H1 (cell line): ENCODE measurements at regions not wholly inside any gene's neighbourhood (a gene's known extent, or its start where the extent isn't known, plus 50 kb on each side); places are given as distances from the start of the nearest gene placed in this dataset.

Source experiments
- CTCF ChIA-PET: fragments of 300-600 bp; sonication (Branson Sonifier 250); formaldehyde crosslinking; loops from one replicate; lab custom pipeline; 2021; ENCODE audit not compliant: partially characterized antibody; lab: Charles Lee
- POLR2A ChIA-PET: fragments of 300-600 bp; sonication (Branson Sonifier 250); formaldehyde crosslinking; loops from one replicate; lab custom pipeline; 2021; ENCODE audit warnings: inconsistent platforms; ENCODE audit not compliant: partially characterized antibody; lab: Charles Lee
- DNase-seq, 2 experiments: peaks; one replicate each; pipeline versions ENCODE4 v3.0.0 to v3.0.0-alpha.2; 2010 to 2022; ENCODE audit warnings: low spot score in 2 of 2, low read depth in 1 of 2, mixed read lengths in 1 of 2
- FAIRE-seq: peaks from 2 replicates; lab custom pipeline; 2011; peaks lifted over from hg19 to GRCh38; lab: Jason Lieb, UNC
- H2AFZ ChIP-seq: 2 replicates; pipeline ENCODE4 v1.8.1; 2012; ENCODE audit warnings: low read length, inconsistent platforms
- H2AK5ac ChIP-seq: 2 replicates; pipeline ENCODE4 v1.6.1; 2013; ENCODE audit warnings: low read depth, low read length
- H2BK120ac ChIP-seq: replicated peaks from 2 replicates; pipeline ENCODE3; 2013; ENCODE audit warnings: low read depth, low read length, inconsistent platforms
- H2BK12ac ChIP-seq: 2 replicates; pipeline ENCODE4 v1.6.1; 2013; ENCODE audit warnings: low read depth, low read length
- H2BK15ac ChIP-seq: 2 replicates; pipeline ENCODE4 v1.6.1; 2013; ENCODE audit warnings: low read length
- H2BK20ac ChIP-seq: 2 replicates; pipeline ENCODE4 v1.6.1; 2013; ENCODE audit warnings: low read length
- H2BK5ac ChIP-seq: 2 replicates; pipeline ENCODE4 v1.6.1; 2013; ENCODE audit warnings: low read depth, low read length
- H3K14ac ChIP-seq: 2 replicates; pipeline ENCODE4 v1.6.1; 2013; ENCODE audit warnings: inconsistent platforms; ENCODE audit not compliant: insufficient read length
- H3K18ac ChIP-seq: 2 replicates; pipeline ENCODE4 v1.6.1; 2013; ENCODE audit warnings: low read length; ENCODE audit errors: extremely low read depth
- H3K23ac ChIP-seq: 2 replicates; pipeline ENCODE4 v1.6.1; 2013; ENCODE audit warnings: inconsistent platforms; ENCODE audit not compliant: insufficient read length
- H3K23me2 ChIP-seq: 2 replicates; pipeline ENCODE4 v1.6.1; 2013; ENCODE audit warnings: low read depth, low read length
- H3K27ac ChIP-seq: 2 replicates; pipeline ENCODE4 v1.6.1; 2011; ENCODE audit warnings: low read depth, low read length, inconsistent platforms
- H3K27me3 ChIP-seq, 4 experiments: replicated peaks in 1 of 4; 1 replicate in 1 of 4; 2 replicates in 3 of 4; pipeline versions ENCODE4 v1.6.1 to v1.8.1; 2011 to 2013; ENCODE audit warnings: low read length in 3 of 4, mild to moderate bottlenecking in 3 of 4, inconsistent platforms in 2 of 4, mixed read lengths in 2 of 4, moderate library complexity in 1 of 4; ENCODE audit not compliant: control insufficient read depth in 3 of 4, insufficient read depth in 3 of 4; ENCODE audit errors: extremely low read depth in 1 of 4
- H3K36me3 ChIP-seq, 4 experiments: 2 replicates each; pipeline versions ENCODE4 v1.6.1 to v1.8.1; 2011 to 2013; ENCODE audit warnings: mild to moderate bottlenecking in 4 of 4, low read length in 3 of 4, moderate library complexity in 2 of 4, control low read depth in 1 of 4, inconsistent platforms in 1 of 4; ENCODE audit not compliant: insufficient read depth in 4 of 4, control insufficient read depth in 2 of 4
- H3K4ac ChIP-seq: replicated peaks from 2 replicates; pipeline ENCODE3; 2013; ENCODE audit warnings: low read length, low read depth, mixed read lengths, inconsistent platforms; ENCODE audit not compliant: insufficient read length
- H3K4me1 ChIP-seq, 4 experiments: replicated peaks in 1 of 4; 1 replicate in 1 of 4; 2 replicates in 3 of 4; pipeline versions ENCODE4 v1.6.1 to v1.8.1; 2011 to 2013; ENCODE audit warnings: low read length in 3 of 4, inconsistent platforms in 2 of 4, mixed read lengths in 1 of 4; ENCODE audit not compliant: insufficient read depth in 4 of 4, control insufficient read depth in 3 of 4
- H3K4me2 ChIP-seq, 2 experiments: 2 replicates each; pipeline versions ENCODE4 v1.6.1 to v1.8.1; 2011 to 2013; ENCODE audit warnings: low read depth in 2 of 2, low read length in 2 of 2, control low read depth in 1 of 2, inconsistent platforms in 1 of 2, mild to moderate bottlenecking in 1 of 2; ENCODE audit not compliant: insufficient read depth in 1 of 2
- H3K4me3 ChIP-seq, 4 experiments: fragments of 200-600, 300-600 bp in 1 of 4; sonication (generic), shearing (Covaris generic), sonication (Bioruptor Twin) in 1 of 4; 2 replicates each; pipeline versions ENCODE4 v1.5.1 to v1.8.1; 2011 to 2016; ENCODE audit warnings: low read length in 4 of 4, low read depth in 3 of 4, control low read depth in 2 of 4, inconsistent platforms in 2 of 4, mild to moderate bottlenecking in 2 of 4, mixed read lengths in 1 of 4, moderate library complexity in 1 of 4; ENCODE audit not compliant: insufficient read depth in 2 of 4; ENCODE audit errors: extremely low read depth in 1 of 4
- H3K56ac ChIP-seq: replicated peaks from 2 replicates; pipeline ENCODE3; 2013; ENCODE audit warnings: low read depth, mild to moderate bottlenecking, mixed read lengths, low read length, inconsistent platforms; ENCODE audit not compliant: insufficient read length
- H3K79me1 ChIP-seq: 2 replicates; pipeline ENCODE4 v1.6.1; 2013; ENCODE audit warnings: low read depth, low read length, control low read depth
- H3K79me2 ChIP-seq, 2 experiments: 2 replicates each; pipeline versions ENCODE4 v1.6.1 to v1.8.1; 2012 to 2013; ENCODE audit warnings: low read length in 2 of 2, mild to moderate bottlenecking in 2 of 2, inconsistent platforms in 1 of 2; ENCODE audit not compliant: insufficient read depth in 2 of 2, control insufficient read depth in 1 of 2
- H3K9ac ChIP-seq, 4 experiments: replicated peaks in 1 of 4; 1 replicate in 1 of 4; 2 replicates in 3 of 4; pipeline versions ENCODE4 v1.6.1 to v1.8.1; 2011 to 2013; ENCODE audit warnings: low read depth in 3 of 4, low read length in 3 of 4, control low read depth in 2 of 4, mild to moderate bottlenecking in 2 of 4, moderate library complexity in 2 of 4, inconsistent platforms in 1 of 4; ENCODE audit errors: extremely low read depth in 1 of 4
- H3K9me3 ChIP-seq, 2 experiments: 2 replicates each; pipeline versions ENCODE4 v1.6.1 to v1.8.1; 2012 to 2013; ENCODE audit warnings: mild to moderate bottlenecking in 2 of 2, moderate library complexity in 2 of 2, control low read depth in 1 of 2, inconsistent platforms in 1 of 2, low read depth in 1 of 2, low read length in 1 of 2, mixed read lengths in 1 of 2; ENCODE audit not compliant: insufficient read depth in 2 of 2
- H4K20me1 ChIP-seq, 2 experiments: replicated peaks in 1 of 2; 2 replicates each; pipeline versions ENCODE3 to v1.8.1; 2011 to 2013; ENCODE audit warnings: inconsistent platforms in 2 of 2, low read length in 2 of 2, mild to moderate bottlenecking in 1 of 2; ENCODE audit not compliant: insufficient read depth in 2 of 2, control insufficient read depth in 1 of 2
- H4K5ac ChIP-seq: 2 replicates; pipeline ENCODE4 v1.6.1; 2013; ENCODE audit warnings: low read length, low read depth, mixed read lengths, inconsistent platforms; ENCODE audit not compliant: insufficient read length
- H4K8ac ChIP-seq: 2 replicates; pipeline ENCODE4 v1.8.0; 2013; ENCODE audit warnings: mild to moderate bottlenecking, moderate library complexity, low read length, inconsistent platforms; ENCODE audit not compliant: insufficient read depth; ENCODE audit errors: extremely low read depth
- H4K91ac ChIP-seq: replicated peaks from 2 replicates; pipeline ENCODE3; 2013; ENCODE audit warnings: low read length, mixed read lengths, inconsistent platforms; ENCODE audit not compliant: insufficient read length
- BACH1 ChIP-seq: IDR thresholded peaks from 2 replicates; pipeline ENCODE4 v1.6.1; 2012; ENCODE audit warnings: low read length, improper control_type of control experiment
- CHD1 ChIP-seq: IDR thresholded peaks from 2 replicates; pipeline ENCODE4 v1.6.1; 2012; ENCODE audit warnings: low read depth, low read length, improper control_type of control experiment
- CHD2 ChIP-seq: IDR thresholded peaks from 2 replicates; pipeline ENCODE4 v1.6.1; 2012; ENCODE audit warnings: low read length, improper control_type of control experiment
- KDM1A ChIP-seq: fragments of 200-600, 300-600 bp; sonication (generic); IDR thresholded peaks from 2 replicates; pipeline ENCODE4 v1.7.1; 2016; ENCODE audit warnings: mild to moderate bottlenecking, low read length, borderline replicate concordance
- POLR2AphosphoS5 ChIP-seq: IDR thresholded peaks from 2 replicates; pipeline ENCODE4 v1.6.1; 2011; ENCODE audit warnings: low read depth, low read length
- POU5F1 ChIP-seq: IDR thresholded peaks from 2 replicates; pipeline ENCODE4 v1.6.1; 2011; ENCODE audit warnings: low read depth, mild to moderate bottlenecking, low read length, moderate library complexity
- RFX5 ChIP-seq: IDR thresholded peaks from 2 replicates; pipeline ENCODE4 v1.6.1; 2011; ENCODE audit warnings: low read depth, low read length, improper control_type of control experiment, borderline replicate concordance
- SIN3A ChIP-seq, 2 experiments: IDR thresholded peaks in 1 of 2; conservative IDR thresholded peaks in 1 of 2; 2 replicates each; pipeline ENCODE4 v1.6.1; 2011 to 2012; ENCODE audit warnings: low read length in 2 of 2, improper control_type of control experiment in 1 of 2, low read depth in 1 of 2, mild to moderate bottlenecking in 1 of 2
- SP4 ChIP-seq: IDR thresholded peaks from 2 replicates; pipeline ENCODE4 v1.6.1; 2012; ENCODE audit warnings: low read length, inconsistent platforms
- TAF7 ChIP-seq: optimal IDR thresholded peaks from 2 replicates; pipeline ENCODE3; 2011; ENCODE audit warnings: low read depth, mild to moderate bottlenecking, inconsistent platforms, low read length, moderate library complexity, borderline replicate concordance
- WGBS, 2 experiments: shearing (Covaris generic) in 1 of 2; methylation state at CpG; one replicate each; pipeline versions ENCODE4 v1.1.6 to v1.1.7; 2013 to 2015; ENCODE audit warnings: low lambda C conversion rate in 2 of 2, mixed read lengths in 2 of 2, inconsistent platforms in 1 of 2, low coverage in 1 of 2, missing lambda C conversion rate in 1 of 2; ENCODE audit not compliant: insufficient replicate concordance in 2 of 2, insufficient coverage in 1 of 2, insufficient read length in 1 of 2; ENCODE audit errors: extremely low coverage in 1 of 2, missing lambda C conversion rate in 1 of 2; 5-methylcytosine and 5-hydroxymethylcytosine counted together
- TF ChIP-seq, protein P1 (sequence below), 3 experiments: IDR thresholded peaks; 1 replicate in 2 of 3; 2 replicates in 1 of 3; pipeline versions ENCODE4 v1.5.1 to v1.6.1; 2011; ENCODE audit warnings: low read length in 3 of 3, mild to moderate bottlenecking in 3 of 3, inconsistent platforms in 2 of 3, low read depth in 1 of 3, moderate library complexity in 1 of 3; ENCODE audit not compliant: insufficient read depth in 1 of 3; ENCODE audit errors: control extremely low read depth in 1 of 3

DNA sequence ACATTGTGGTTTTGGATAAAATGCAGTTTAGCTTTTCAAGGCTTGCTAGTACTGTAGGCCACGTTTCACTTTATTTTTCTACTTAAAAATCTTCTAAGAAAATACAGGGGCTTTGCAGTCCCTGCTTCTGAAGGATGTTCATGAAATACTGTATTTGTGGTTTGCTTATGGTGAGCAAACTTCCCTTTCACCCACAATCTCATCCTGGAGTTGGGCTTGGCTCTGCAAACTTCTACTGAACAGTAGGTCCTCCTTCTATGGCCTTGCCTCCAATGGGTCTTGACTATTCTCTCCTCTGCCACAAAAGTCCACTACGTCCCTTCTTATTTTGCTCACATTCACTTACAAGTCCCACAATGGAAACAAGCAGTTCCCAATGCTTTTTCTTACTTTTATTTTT lies 502.7 kb upstream of the KLF4 start:
- H2BK20ac ChIP-seq = no peak overlapping the region
- no peak overlapping the region for H2BK120ac ChIP-seq
- POLR2A ChIA-PET = no interaction called here
- H3K14ac ChIP-seq = no peak overlapping the region
- H3K23ac ChIP-seq = no peak overlapping the region
- FAIRE-seq = no peak
- no peaks in the 10 kb centered on the region for H3K23me2 ChIP-seq
- WGBS, 2 experiments = 95% methylated on average over 2 of the region's 2 CpGs; no CpG with 5 or more reads in 1 of the 2 experiments
- DNase-seq = no peak
- no peaks in the 10 kb centered on the region for H3K27me3 ChIP-seq
- no peak overlapping the region for H3K4ac ChIP-seq
- H3K79me1 ChIP-seq = no peaks in the 10 kb centered on the region
- H4K5ac ChIP-seq = no peak overlapping the region
- H3K36me3 ChIP-seq = no peaks in the 10 kb centered on the region
- no peak overlapping the region for H2BK12ac ChIP-seq
- no peak overlapping the region for H2AFZ ChIP-seq
- H4K91ac ChIP-seq = no peak overlapping the region
- no peak overlapping the region for H3K4me3 ChIP-seq
- no peak overlapping the region for H3K4me2 ChIP-seq
- CTCF ChIA-PET = no interaction called here
- no peaks in the 10 kb centered on the region for H3K9me3 ChIP-seq
- H3K4me1 ChIP-seq = no peaks in the 10 kb centered on the region
- no peak for TF ChIP-seq TAF7
- no peak for TF ChIP-seq SIN3A (conservative IDR thresholded peaks at IDR 0.05 in 1 of 2, IDR thresholded peaks at IDR 0.05 in 1 of 2; ENCODE audit: low read depth in 1 of 2, low read length in 2 of 2)
- no peak for TF ChIP-seq SP4
- TF ChIP-seq, protein P1, sequence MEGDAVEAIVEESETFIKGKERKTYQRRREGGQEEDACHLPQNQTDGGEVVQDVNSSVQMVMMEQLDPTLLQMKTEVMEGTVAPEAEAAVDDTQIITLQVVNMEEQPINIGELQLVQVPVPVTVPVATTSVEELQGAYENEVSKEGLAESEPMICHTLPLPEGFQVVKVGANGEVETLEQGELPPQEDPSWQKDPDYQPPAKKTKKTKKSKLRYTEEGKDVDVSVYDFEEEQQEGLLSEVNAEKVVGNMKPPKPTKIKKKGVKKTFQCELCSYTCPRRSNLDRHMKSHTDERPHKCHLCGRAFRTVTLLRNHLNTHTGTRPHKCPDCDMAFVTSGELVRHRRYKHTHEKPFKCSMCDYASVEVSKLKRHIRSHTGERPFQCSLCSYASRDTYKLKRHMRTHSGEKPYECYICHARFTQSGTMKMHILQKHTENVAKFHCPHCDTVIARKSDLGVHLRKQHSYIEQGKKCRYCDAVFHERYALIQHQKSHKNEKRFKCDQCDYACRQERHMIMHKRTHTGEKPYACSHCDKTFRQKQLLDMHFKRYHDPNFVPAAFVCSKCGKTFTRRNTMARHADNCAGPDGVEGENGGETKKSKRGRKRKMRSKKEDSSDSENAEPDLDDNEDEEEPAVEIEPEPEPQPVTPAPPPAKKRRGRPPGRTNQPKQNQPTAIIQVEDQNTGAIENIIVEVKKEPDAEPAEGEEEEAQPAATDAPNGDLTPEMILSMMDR (IDR thresholded peaks at IDR 0.05; ENCODE audit: control extremely low read depth in 1 of 3, insufficient read depth in 1 of 3, low read depth in 1 of 3, low read length in 3 of 3) = no peak
- no peak for TF ChIP-seq CHD2
- TF ChIP-seq POU5F1 = no peak
- no peak for TF ChIP-seq KDM1A
- no peak for TF ChIP-seq POLR2AphosphoS5
- TF ChIP-seq BACH1 = no peak
- no peak for TF ChIP-seq CHD1
- TF ChIP-seq RFX5 = no peak
- H3K9ac ChIP-seq = no peak overlapping the region
- H3K27ac ChIP-seq = no peak overlapping the region
- H4K8ac ChIP-seq = no peak overlapping the region
- no peak overlapping the region for H2BK15ac ChIP-seq
- no peak overlapping the region for H3K56ac ChIP-seq
- H2AK5ac ChIP-seq = no peak overlapping the region
- H3K79me2 ChIP-seq = no peaks in the 10 kb centered on the region
- no peak overlapping the region for H2BK5ac ChIP-seq
- H4K20me1 ChIP-seq = no peaks in the 10 kb centered on the region
- no peak overlapping the region for H3K18ac ChIP-seq
